DOHH2 (cell line): ENCODE measurements at regions not wholly inside any gene's neighbourhood (a gene's known extent, or its start where the extent isn't known, plus 50 kb on each side); places are given as distances from the start of the nearest gene placed in this dataset.

ENCODE experiments used
- CTCF ChIP-seq: fragments of 200-600 bp; sonication (generic); IDR thresholded peaks from one replicate; pipeline ENCODE4 v1.5.1; 2014; ENCODE audit warnings: antibody characterized with exemption, mild to moderate bottlenecking, low read depth, low read length; ENCODE audit not compliant: poor library complexity, severe bottlenecking
- EZH2phosphoT487 ChIP-seq: fragments of 200-600 bp; sonication (generic); IDR thresholded peaks from 2 replicates; pipeline ENCODE4 v1.6.1; 2017; ENCODE audit warnings: borderline replicate concordance, mild to moderate bottlenecking, antibody characterized with exemption, low read length, moderate library complexity, mixed read lengths

- TF ChIP-seq CTCF (no peak), EZH2phosphoT487 (no peak)
Observed at GRCh38 chr18:60826346-60826745, 453.8 kb upstream of the MC4R start.
